ENCODE measurements at regions not wholly inside any gene's neighbourhood (a gene's known extent, or its start where the extent isn't known, plus 50 kb on each side); places are given as distances from the start of the nearest gene placed in this dataset.
A peak's percentile ranks its signal among the peaks of the same experiment; 100 is the strongest.
"Not testable (repeated sequence)": the region's sequence is repeated elsewhere in the genome, so short reads cannot be mapped to it uniquely, and the experiment has no call there.

DNA sequence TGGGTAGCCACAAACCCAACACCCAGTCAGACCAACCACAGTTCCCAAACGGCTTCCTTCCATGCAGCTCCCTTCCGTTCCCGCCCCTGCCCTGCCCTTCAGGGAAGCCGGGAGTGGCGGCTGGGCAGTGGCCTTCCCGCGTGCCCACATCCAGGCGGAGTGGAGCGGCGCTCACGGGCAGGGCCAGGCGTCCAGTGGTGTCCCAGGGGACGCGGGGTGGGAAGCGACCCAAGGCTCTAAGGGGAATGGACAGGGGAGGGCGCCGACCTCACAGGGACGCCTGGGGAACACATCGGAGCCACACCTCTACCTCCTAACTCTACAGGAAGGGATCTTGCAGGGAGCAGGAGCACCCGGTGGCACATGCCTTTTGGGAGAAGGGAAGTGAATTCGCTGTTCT lies 225.9 kb upstream of the MGAT5 start:
- Histone ChIP-seq H3K9ac (ENCODE audit: low read depth in 1 of 3, low read length in 3 of 3) (peak overlapping the region in 2 of 3 donors; percentile 10 to 32), H3K4me1 (ENCODE audit: control insufficient read depth in 3 of 3, insufficient read depth in 3 of 3, low read length in 3 of 3) (no peaks in the 10 kb centered on the region), H3K4me3 (ENCODE audit: low read length in 3 of 3) (peak overlapping the region; percentile 35 to 51 (median 45)), H3K36me3 (ENCODE audit: control insufficient read depth in 3 of 3, insufficient read depth in 3 of 3, low read length in 3 of 3) (no peaks in the 10 kb centered on the region), H3K9me3 (ENCODE audit: control insufficient read depth in 3 of 3, low read length in 3 of 3) (no peaks in the 10 kb centered on the region), H3K27me3 (ENCODE audit: control insufficient read depth in 3 of 3, insufficient read depth in 3 of 3, low read length in 3 of 3) (peaks cover 13 to 25% (median 23%) of the 10 kb centered on the region in 3 donors), H3K27ac (ENCODE audit: low read depth, low read length) (no peak overlapping the region)

DNA sequence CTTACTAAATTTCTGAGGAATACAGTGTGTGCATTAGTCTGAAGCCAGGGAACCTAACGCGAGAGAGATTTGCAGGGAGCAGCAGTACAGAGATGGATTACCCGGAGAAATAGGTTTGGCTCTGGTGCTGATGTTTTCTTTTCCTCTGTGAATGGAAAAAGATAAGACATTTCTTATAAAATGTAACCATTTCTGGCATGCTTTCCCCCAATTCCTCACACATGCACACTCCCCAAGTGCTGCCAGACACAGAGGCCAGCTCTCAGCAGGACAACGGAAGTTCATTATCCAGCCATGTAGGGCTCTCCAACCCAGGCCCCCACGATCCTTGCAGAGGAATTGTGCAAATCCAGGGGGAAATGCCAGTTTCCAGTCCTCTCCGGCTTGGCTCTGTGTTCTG lies 224.5 kb upstream of the MGAT5 start:
- no peaks in the 10 kb centered on the region for H3K36me3 ChIP-seq (ENCODE audit: control insufficient read depth in 3 of 3, insufficient read depth in 3 of 3, low read length in 3 of 3)
- no peak overlapping the region for H3K9ac ChIP-seq (ENCODE audit: low read depth in 1 of 3, low read length in 3 of 3)
- no peak overlapping the region for H3K27ac ChIP-seq (ENCODE audit: low read depth, low read length)
- no peaks in the 10 kb centered on the region for H3K4me1 ChIP-seq (ENCODE audit: control insufficient read depth in 3 of 3, insufficient read depth in 3 of 3, low read length in 3 of 3)
- H3K4me3 ChIP-seq (ENCODE audit: low read length in 3 of 3): no peak overlapping the region
- peaks cover 13 to 25% (median 23%) of the 10 kb centered on the region in 3 donors for H3K27me3 ChIP-seq (ENCODE audit: control insufficient read depth in 3 of 3, insufficient read depth in 3 of 3, low read length in 3 of 3)
- H3K9me3 ChIP-seq (ENCODE audit: control insufficient read depth in 3 of 3, low read length in 3 of 3): peaks cover 0 to 1% (median under 1%) of the 10 kb centered on the region in 3 donors

DNA sequence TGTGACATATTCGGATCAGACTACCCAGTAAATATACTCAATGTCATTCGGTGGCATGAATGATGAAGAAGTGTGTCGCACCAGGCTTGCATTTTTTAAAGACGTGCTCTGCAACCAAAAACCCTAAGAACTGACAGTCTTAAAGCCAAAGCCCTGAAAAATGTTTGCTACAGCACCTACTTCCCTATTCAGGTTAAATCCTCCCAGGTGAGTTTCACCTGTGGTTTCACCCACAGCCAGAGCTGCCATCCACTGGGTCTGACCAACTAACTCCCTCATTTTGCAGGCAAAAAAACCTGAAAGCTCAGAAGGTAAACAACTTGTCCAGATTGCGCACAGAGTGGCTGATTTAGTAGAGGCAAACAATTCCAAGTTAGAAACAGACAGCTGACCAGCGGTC lies 222.3 kb upstream of the MGAT5 start:
- Histone ChIP-seq H3K27me3 (ENCODE audit: control insufficient read depth in 3 of 3, insufficient read depth in 3 of 3, low read length in 3 of 3) (peaks cover 13 to 28% (median 26%) of the 10 kb centered on the region in 3 donors), H3K9me3 (ENCODE audit: control insufficient read depth in 3 of 3, low read length in 3 of 3) (peaks cover 0 to 3% (median 3%) of the 10 kb centered on the region in 3 donors), H3K4me3 (ENCODE audit: low read length in 3 of 3) (no peak overlapping the region), H3K36me3 (ENCODE audit: control insufficient read depth in 3 of 3, insufficient read depth in 3 of 3, low read length in 3 of 3) (no peaks in the 10 kb centered on the region), H3K4me1 (ENCODE audit: control insufficient read depth in 3 of 3, insufficient read depth in 3 of 3, low read length in 3 of 3) (no peaks in the 10 kb centered on the region), H3K9ac (ENCODE audit: low read depth in 1 of 3, low read length in 3 of 3) (no peak overlapping the region), H3K27ac (ENCODE audit: low read depth, low read length) (no peak overlapping the region)

DNA sequence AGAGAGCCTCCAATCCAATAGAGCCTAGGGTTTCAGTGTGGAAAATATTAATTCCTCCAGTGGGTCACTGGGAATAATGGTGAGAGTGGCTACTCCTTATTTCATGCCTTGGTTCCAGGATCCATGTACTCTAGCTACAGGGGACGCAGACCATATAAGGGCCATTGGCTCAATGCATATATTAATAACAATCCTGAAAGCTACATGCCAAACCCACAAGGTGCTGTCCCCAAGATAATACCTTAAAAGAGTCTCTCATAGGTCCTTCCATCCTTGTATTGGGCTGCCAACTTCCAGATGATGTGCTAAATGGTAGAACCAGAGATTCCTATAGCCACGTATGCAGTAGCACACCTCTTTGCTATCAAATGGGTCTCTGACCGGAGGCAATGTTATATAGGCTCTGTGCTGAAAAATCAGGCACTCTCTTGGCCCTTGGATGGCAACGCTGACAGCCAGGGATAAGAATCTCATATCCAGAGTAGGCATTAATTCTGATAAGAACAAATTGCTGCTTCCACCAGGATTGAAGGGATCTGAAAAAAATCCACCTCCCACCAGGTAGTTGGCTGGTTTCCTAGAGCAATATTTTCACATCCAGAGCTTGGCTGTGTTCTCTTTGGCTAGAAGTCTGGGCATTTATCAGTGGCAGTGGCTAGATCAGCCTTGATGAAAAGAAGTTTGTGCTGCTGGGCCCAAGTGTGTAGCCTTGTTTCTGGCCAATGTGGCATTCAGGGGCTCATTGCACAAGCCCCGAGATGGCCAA lies 218.1 kb upstream of the MGAT5 start:
- Histone ChIP-seq H3K4me1 (ENCODE audit: control insufficient read depth in 3 of 3, insufficient read depth in 3 of 3, low read length in 3 of 3) (no peaks in the 10 kb centered on the region), H3K9me3 (ENCODE audit: control insufficient read depth in 3 of 3, low read length in 3 of 3) (peaks cover 0 to 3% (median 3%) of the 10 kb centered on the region in 3 donors), H3K36me3 (ENCODE audit: control insufficient read depth in 3 of 3, insufficient read depth in 3 of 3, low read length in 3 of 3) (no peaks in the 10 kb centered on the region), H3K27ac (ENCODE audit: low read depth, low read length) (no peak overlapping the region), H3K9ac (ENCODE audit: low read depth in 1 of 3, low read length in 3 of 3) (no peak overlapping the region), H3K27me3 (ENCODE audit: control insufficient read depth in 3 of 3, insufficient read depth in 3 of 3, low read length in 3 of 3) (peaks cover 0 to 15% (median 4%) of the 10 kb centered on the region in 3 donors), H3K4me3 (ENCODE audit: low read length in 3 of 3) (no peak overlapping the region)

DNA sequence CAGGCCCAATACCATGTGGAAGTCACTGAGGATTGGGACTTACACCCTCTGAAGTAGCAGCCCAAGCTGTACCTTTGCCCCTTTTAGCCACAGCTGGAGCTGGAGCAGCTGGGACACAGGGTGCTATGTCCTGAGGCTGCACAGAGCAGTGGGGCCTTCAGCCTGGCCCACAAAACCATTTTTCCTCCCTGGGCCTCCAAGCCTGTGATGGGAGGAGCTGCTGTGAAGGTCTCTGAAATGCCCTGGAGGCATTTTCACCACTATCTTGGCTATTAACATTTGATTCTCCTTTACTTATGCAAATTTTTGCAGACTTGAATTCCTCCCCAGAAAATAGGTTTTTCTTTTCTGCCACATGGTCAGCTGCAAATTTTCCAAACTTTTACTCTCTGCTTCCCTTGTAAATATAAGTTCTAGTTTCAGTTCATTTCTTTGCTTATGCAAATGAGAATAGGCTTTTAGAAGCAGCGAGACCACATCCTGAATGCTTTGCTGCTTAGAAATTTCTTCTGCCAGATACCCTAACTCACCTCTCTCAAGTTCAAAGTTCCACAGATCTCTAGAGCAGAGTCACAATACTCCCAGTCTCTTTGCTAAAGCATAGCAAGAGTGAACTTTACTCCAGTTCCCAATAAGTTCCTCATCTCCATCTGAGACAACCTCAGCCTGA lies 213.8 kb upstream of the MGAT5 start:
- H3K9me3 ChIP-seq (ENCODE audit: control insufficient read depth in 3 of 3, low read length in 3 of 3): no peaks in the 10 kb centered on the region
- H3K27ac ChIP-seq (ENCODE audit: low read depth, low read length): no peak overlapping the region
- no peaks in the 10 kb centered on the region for H3K4me1 ChIP-seq (ENCODE audit: control insufficient read depth in 3 of 3, insufficient read depth in 3 of 3, low read length in 3 of 3)
- peaks cover 0 to 8% (median 4%) of the 10 kb centered on the region in 3 donors for H3K27me3 ChIP-seq (ENCODE audit: control insufficient read depth in 3 of 3, insufficient read depth in 3 of 3, low read length in 3 of 3)
- no peak overlapping the region for H3K9ac ChIP-seq (ENCODE audit: low read depth in 1 of 3, low read length in 3 of 3)
- no peak overlapping the region for H3K4me3 ChIP-seq (ENCODE audit: low read length in 3 of 3)
- no peaks in the 10 kb centered on the region for H3K36me3 ChIP-seq (ENCODE audit: control insufficient read depth in 3 of 3, insufficient read depth in 3 of 3, low read length in 3 of 3)

DNA sequence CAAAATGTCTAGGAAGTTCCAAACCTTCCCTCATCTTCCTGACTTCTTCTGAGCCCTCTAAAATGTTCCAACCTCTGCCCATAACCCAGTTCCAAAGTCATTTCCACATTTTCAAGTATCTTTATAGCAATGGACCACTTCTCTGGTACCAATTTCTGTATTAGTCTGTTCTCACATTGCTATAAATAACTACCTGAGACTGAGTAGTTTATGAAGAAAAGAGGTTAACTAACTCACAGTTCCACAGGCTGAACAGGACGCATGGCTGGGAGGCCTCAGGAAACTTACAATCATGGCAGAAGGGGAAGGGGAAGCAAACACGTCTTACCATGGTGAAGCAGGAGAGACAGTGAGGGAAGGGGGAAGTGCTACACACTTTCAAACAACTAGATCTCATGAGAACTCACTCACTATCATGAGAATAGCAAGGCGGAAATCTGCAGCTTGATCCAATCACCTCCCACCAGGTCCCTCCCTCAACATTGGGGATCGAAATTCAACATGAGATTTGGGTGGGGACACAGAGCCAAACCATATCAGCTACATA lies 213.2 kb upstream of the MGAT5 start:
- not testable (repeated sequence) for H3K9me3 ChIP-seq (ENCODE audit: control insufficient read depth in 3 of 3, low read length in 3 of 3); H3K27ac ChIP-seq (ENCODE audit: low read depth, low read length); H3K27me3 ChIP-seq (ENCODE audit: control insufficient read depth in 3 of 3, insufficient read depth in 3 of 3, low read length in 3 of 3); H3K4me1 ChIP-seq (ENCODE audit: control insufficient read depth in 3 of 3, insufficient read depth in 3 of 3, low read length in 3 of 3); H3K4me3 ChIP-seq (ENCODE audit: low read length in 3 of 3); H3K36me3 ChIP-seq (ENCODE audit: control insufficient read depth in 3 of 3, insufficient read depth in 3 of 3, low read length in 3 of 3); H3K9ac ChIP-seq (ENCODE audit: low read depth in 1 of 3, low read length in 3 of 3)

DNA sequence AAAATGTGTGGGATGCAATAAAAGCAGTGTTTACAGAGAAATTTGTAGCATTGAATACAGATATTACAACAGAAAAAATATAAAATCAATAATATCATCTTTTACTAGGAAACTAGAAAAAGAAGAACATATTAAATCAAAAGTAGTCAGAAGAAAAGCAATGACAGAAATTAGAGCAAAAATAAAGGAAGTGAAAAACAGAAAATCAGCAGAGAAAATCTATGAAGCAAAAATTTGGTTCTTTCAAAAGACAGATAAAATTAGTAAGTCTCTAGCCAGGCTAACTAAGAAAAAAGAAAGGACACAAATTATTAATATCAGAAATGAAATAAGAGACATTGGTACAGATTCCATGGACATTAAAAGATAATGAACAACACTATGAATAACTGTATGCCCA lies 212.0 kb upstream of the MGAT5 start:
- no peak overlapping the region for H3K4me3 ChIP-seq (ENCODE audit: low read length in 3 of 3)
- H3K36me3 ChIP-seq (ENCODE audit: control insufficient read depth in 3 of 3, insufficient read depth in 3 of 3, low read length in 3 of 3): no peaks in the 10 kb centered on the region
- peaks cover 0 to under 1% (median 0%) of the 10 kb centered on the region in 3 donors for H3K27me3 ChIP-seq (ENCODE audit: control insufficient read depth in 3 of 3, insufficient read depth in 3 of 3, low read length in 3 of 3)
- no peaks in the 10 kb centered on the region for H3K4me1 ChIP-seq (ENCODE audit: control insufficient read depth in 3 of 3, insufficient read depth in 3 of 3, low read length in 3 of 3)
- H3K9me3 ChIP-seq (ENCODE audit: control insufficient read depth in 3 of 3, low read length in 3 of 3): no peaks in the 10 kb centered on the region
- no peak overlapping the region for H3K27ac ChIP-seq (ENCODE audit: low read depth, low read length)
- H3K9ac ChIP-seq (ENCODE audit: low read depth in 1 of 3, low read length in 3 of 3): no peak overlapping the region

DNA sequence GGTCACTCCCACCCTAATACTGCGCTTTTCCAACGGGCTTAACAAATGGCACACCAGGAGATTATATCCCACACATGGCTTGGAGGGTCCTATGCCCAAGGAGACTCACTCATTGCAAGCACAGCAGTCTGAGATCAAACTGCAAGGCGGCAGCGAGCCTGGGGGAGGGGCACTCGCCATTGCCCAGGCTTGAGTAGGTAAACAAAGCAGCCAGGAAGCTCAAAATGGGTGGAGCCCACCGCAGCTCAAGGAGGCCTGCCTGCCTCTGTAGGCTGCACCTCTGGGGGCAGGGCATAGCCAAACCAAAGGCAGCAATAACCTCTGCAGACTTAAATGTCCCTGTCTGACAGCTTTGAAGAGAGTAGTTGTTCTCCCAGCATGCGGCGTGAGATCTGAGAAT lies 210.8 kb upstream of the MGAT5 start:
- H3K9ac ChIP-seq (ENCODE audit: low read depth in 1 of 3, low read length in 3 of 3); H3K9me3 ChIP-seq (ENCODE audit: control insufficient read depth in 3 of 3, low read length in 3 of 3); H3K4me1 ChIP-seq (ENCODE audit: control insufficient read depth in 3 of 3, insufficient read depth in 3 of 3, low read length in 3 of 3); H3K4me3 ChIP-seq (ENCODE audit: low read length in 3 of 3); H3K36me3 ChIP-seq (ENCODE audit: control insufficient read depth in 3 of 3, insufficient read depth in 3 of 3, low read length in 3 of 3); H3K27me3 ChIP-seq (ENCODE audit: control insufficient read depth in 3 of 3, insufficient read depth in 3 of 3, low read length in 3 of 3); H3K27ac ChIP-seq (ENCODE audit: low read depth, low read length): not testable (repeated sequence)

DNA sequence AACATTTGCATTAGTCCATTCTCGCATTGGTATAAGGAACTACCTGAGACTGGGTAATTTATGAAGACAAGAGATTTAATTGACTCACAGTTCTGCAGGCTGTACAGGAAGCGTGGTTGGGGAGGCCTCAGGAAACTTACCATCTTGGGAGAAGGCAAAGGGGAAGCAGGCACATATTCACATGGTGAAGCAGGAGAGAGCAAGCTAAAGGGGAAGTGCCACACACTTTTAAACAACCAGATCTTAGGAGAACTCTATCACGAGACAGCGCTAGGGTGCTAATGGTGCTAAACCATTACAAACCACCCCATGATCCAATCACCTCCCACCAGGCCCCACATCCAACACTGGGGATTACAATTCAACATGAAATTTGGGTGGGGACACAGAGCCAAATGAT lies 201.7 kb upstream of the MGAT5 start:
- Histone ChIP-seq H3K4me1 (ENCODE audit: control insufficient read depth in 3 of 3, insufficient read depth in 3 of 3, low read length in 3 of 3) (no peaks in the 10 kb centered on the region), H3K27ac (ENCODE audit: low read depth, low read length) (no peak overlapping the region), H3K9me3 (ENCODE audit: control insufficient read depth in 3 of 3, low read length in 3 of 3) (no peaks in the 10 kb centered on the region), H3K27me3 (ENCODE audit: control insufficient read depth in 3 of 3, insufficient read depth in 3 of 3, low read length in 3 of 3) (no peaks in the 10 kb centered on the region), H3K9ac (ENCODE audit: low read depth in 1 of 3, low read length in 3 of 3) (no peak overlapping the region), H3K4me3 (ENCODE audit: low read length in 3 of 3) (no peak overlapping the region), H3K36me3 (ENCODE audit: control insufficient read depth in 3 of 3, insufficient read depth in 3 of 3, low read length in 3 of 3) (no peaks in the 10 kb centered on the region)

DNA sequence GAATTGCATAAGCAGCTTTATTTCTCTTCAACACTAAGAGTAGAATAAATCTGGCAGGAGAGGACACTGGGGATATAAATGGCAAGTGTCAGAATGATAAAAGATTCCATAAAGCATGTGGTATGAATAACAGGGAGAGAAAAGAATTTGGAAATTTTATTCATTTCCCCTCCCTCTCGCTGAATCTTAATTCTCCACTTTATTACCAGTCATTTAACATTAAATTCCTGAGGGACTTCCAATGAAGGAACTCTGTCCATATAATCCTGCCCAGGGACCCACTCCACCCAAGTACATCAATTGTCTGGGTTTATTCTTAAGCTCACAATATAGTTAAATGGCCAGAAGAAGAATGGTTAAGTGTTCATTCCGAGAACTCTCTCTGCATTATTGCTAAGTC lies 197.7 kb upstream of the MGAT5 start:
- Histone ChIP-seq H3K9me3 (ENCODE audit: control insufficient read depth in 3 of 3, low read length in 3 of 3) (no peaks in the 10 kb centered on the region), H3K36me3 (ENCODE audit: control insufficient read depth in 3 of 3, insufficient read depth in 3 of 3, low read length in 3 of 3) (no peaks in the 10 kb centered on the region), H3K4me3 (ENCODE audit: low read length in 3 of 3) (no peak overlapping the region), H3K27ac (ENCODE audit: low read depth, low read length) (no peak overlapping the region), H3K27me3 (ENCODE audit: control insufficient read depth in 3 of 3, insufficient read depth in 3 of 3, low read length in 3 of 3) (no peaks in the 10 kb centered on the region), H3K9ac (ENCODE audit: low read depth in 1 of 3, low read length in 3 of 3) (no peak overlapping the region), H3K4me1 (ENCODE audit: control insufficient read depth in 3 of 3, insufficient read depth in 3 of 3, low read length in 3 of 3) (no peaks in the 10 kb centered on the region)
